ENCODE measurements at regions not wholly inside any gene's neighbourhood (a gene's known extent, or its start where the extent isn't known, plus 50 kb on each side); places are given as distances from the start of the nearest gene placed in this dataset.

GRCh38 chr7:46253520-46253919 lies 332.4 kb upstream of the IGFBP3 start:
- TF ChIP-seq CTCF (IDR thresholded peaks at IDR 0.05; ENCODE audit: insufficient read depth, low read depth, low read length), result no peak
- TF ChIP-seq EZH2 (IDR thresholded peaks at IDR 0.05; ENCODE audit: insufficient read depth, low read length), result no peak
